T-helper 22 cell (primary cell): ENCODE measurements at regions not wholly inside any gene's neighbourhood (a gene's known extent, or its start where the extent isn't known, plus 50 kb on each side); places are given as distances from the start of the nearest gene placed in this dataset.

Experiments used
- DNase-seq: peaks from one replicate; pipeline ENCODE4 v3.0.0-alpha.2; 2020; ENCODE audit warnings: low read depth

- DNase-seq: no peak
Observed at GRCh38 chr22:49640366-49641095, 187.1 kb downstream of the BRD1 start.

- DNase-seq: no peak
Observed at GRCh38 chr22:49639956-49640355, 187.7 kb downstream of the BRD1 start.

GRCh38 chr22:49638788-49639187 lies 188.9 kb downstream of the BRD1 start:
- DNase-seq: no peak

GRCh38 chr22:49638001-49638400 lies 189.7 kb downstream of the BRD1 start:
- DNase-seq: no peak

GRCh38 chr22:49637255-49637760 lies 190.4 kb downstream of the BRD1 start:
- no peak for DNase-seq

GRCh38 chr22:49636649-49637048 lies 191.0 kb downstream of the BRD1 start:
- no peak for DNase-seq

GRCh38 chr22:49636214-49636613 lies 191.5 kb downstream of the BRD1 start:
- DNase-seq: no peak

GRCh38 chr22:49634006-49634772 lies 193.5 kb downstream of the BRD1 start:
- no peak for DNase-seq

GRCh38 chr22:49633010-49633324 lies 194.7 kb downstream of the BRD1 start:
- no peak for DNase-seq

GRCh38 chr22:49632199-49633009 lies 195.3 kb downstream of the BRD1 start:
- DNase-seq: no peak

- DNase-seq: no peak
Observed at GRCh38 chr22:49630448-49630946, 197.2 kb downstream of the BRD1 start.

- DNase-seq: no peak
Observed at GRCh38 chr22:49629586-49630447, 197.9 kb downstream of the BRD1 start.

GRCh38 chr22:49629261-49629570 lies 198.5 kb downstream of the BRD1 start:
- DNase-seq: no peak

GRCh38 chr22:49628391-49629260 lies 199.0 kb downstream of the BRD1 start:
- DNase-seq: no peak

GRCh38 chr22:49627217-49628181 lies 200.2 kb downstream of the BRD1 start:
- no peak for DNase-seq

GRCh38 chr22:49626361-49627216 lies 201.1 kb downstream of the BRD1 start:
- DNase-seq: no peak

- no peak for DNase-seq
Observed at GRCh38 chr22:49624421-49625177, 203.1 kb downstream of the BRD1 start.

- no peak for DNase-seq
Observed at GRCh38 chr22:49623715-49624114, 204.0 kb downstream of the BRD1 start.
